A673 (cell line): ENCODE measurements at regions not wholly inside any gene's neighbourhood (a gene's known extent, or its start where the extent isn't known, plus 50 kb on each side); places are given as distances from the start of the nearest gene placed in this dataset.

Source experiments
- BruUV-seq: library from RNA; stranded (reverse); fragments of 400-500 nt; replicated peaks from 2 replicates; lab custom pipeline; 2021; lab: Mats Ljungman, UMichigan
- CTCF ChIA-PET: fragments of 300-600 bp; sonication (Branson Sonifier 250); formaldehyde crosslinking; loops from one replicate; lab custom pipeline; 2022; ENCODE audit warnings: antibody characterized with exemption; lab: Charles Lee
- POLR2A ChIA-PET: fragments of 300-600 bp; sonication (Branson Sonifier 250); formaldehyde crosslinking; loops from one replicate; lab custom pipeline; 2022; ENCODE audit warnings: antibody characterized with exemption; ENCODE audit not compliant: low non-redundant PET; lab: Charles Lee
- DNase-seq: peaks from one replicate; pipeline ENCODE4 v3.0.0-alpha.2; 2015; ENCODE audit warnings: low spot score
- H3K27ac ChIP-seq: fragments of 200-600 bp; sonication (generic); 2 replicates; pipeline ENCODE4 v1.5.1; 2016; ENCODE audit warnings: mixed run types, low read depth, mild to moderate bottlenecking, mixed read lengths, antibody characterized with exemption, low read length; ENCODE audit not compliant: poor library complexity, severe bottlenecking
- H3K27me3 ChIP-seq: fragments of 200-600 bp; sonication (generic); replicated peaks from 2 replicates; pipeline ENCODE4 v1.6.1; 2017; ENCODE audit warnings: mixed run types, low read depth, mild to moderate bottlenecking, mixed read lengths, antibody characterized with exemption, low read length; ENCODE audit not compliant: insufficient read depth, poor library complexity
- H3K36me3 ChIP-seq: fragments of 200-600 bp; sonication (generic); 2 replicates; pipeline ENCODE4 v1.6.1; 2016; ENCODE audit warnings: mixed run types, mild to moderate bottlenecking, mixed read lengths, antibody characterized with exemption, low read length; ENCODE audit not compliant: insufficient read depth, poor library complexity, severe bottlenecking
- H3K4me1 ChIP-seq: fragments of 200-600 bp; sonication (generic); 2 replicates; pipeline ENCODE4 v1.6.1; 2017; ENCODE audit warnings: mixed run types, mild to moderate bottlenecking, mixed read lengths, antibody characterized with exemption, low read length; ENCODE audit not compliant: insufficient read depth, poor library complexity, severe bottlenecking
- H3K4me3 ChIP-seq: fragments of 200-600 bp; sonication (generic); 2 replicates; pipeline ENCODE4 v1.5.1; 2016; ENCODE audit warnings: low read depth, mixed run types, mild to moderate bottlenecking, mixed read lengths, low read length; ENCODE audit not compliant: poor library complexity, severe bottlenecking
- H3K9me3 ChIP-seq: fragments of 200-600 bp; sonication (generic); 2 replicates; pipeline ENCODE4 v1.6.1; 2016; ENCODE audit warnings: mixed run types, low read depth, mild to moderate bottlenecking, mixed read lengths, antibody characterized with exemption, low read length; ENCODE audit not compliant: poor library complexity, severe bottlenecking
- EZH2 ChIP-seq: fragments of 200-600 bp; sonication (generic); IDR thresholded peaks from 2 replicates; pipeline ENCODE4 v1.6.1; 2017; ENCODE audit warnings: borderline replicate concordance, low read depth, mild to moderate bottlenecking, mixed read lengths, antibody characterized with exemption, low read length; ENCODE audit not compliant: poor library complexity, severe bottlenecking
- intact Hi-C: fragments of 100-400 bp; cut with micrococcal nuclease; formaldehyde crosslinking; loops from one replicate; pipeline ENCODE4 v1.10.0; 2022; ENCODE audit not compliant: unreplicated experiment
- TF ChIP-seq, protein P1 (sequence below): fragments of 300-800, 200-600 bp; sonication (generic); conservative IDR thresholded peaks from 2 replicates; pipeline ENCODE4 v1.5.1; 2017; ENCODE audit warnings: low read depth, mild to moderate bottlenecking, antibody characterized with exemption, low read length, moderate library complexity, mixed read lengths

GRCh38 chr3:17941766-17942165 is 199.3 kb upstream of the TBC1D5 start:
- no peaks in the 10 kb centered on the region for H3K4me1 ChIP-seq
- no peaks in the 10 kb centered on the region for H3K36me3 ChIP-seq
- DNase-seq: no peak
- no peak overlapping the region for H3K27ac ChIP-seq
- CTCF ChIA-PET: no interaction called here
- H3K27me3 ChIP-seq: peaks cover 21% of the 10 kb centered on the region
- TF ChIP-seq, protein P1, sequence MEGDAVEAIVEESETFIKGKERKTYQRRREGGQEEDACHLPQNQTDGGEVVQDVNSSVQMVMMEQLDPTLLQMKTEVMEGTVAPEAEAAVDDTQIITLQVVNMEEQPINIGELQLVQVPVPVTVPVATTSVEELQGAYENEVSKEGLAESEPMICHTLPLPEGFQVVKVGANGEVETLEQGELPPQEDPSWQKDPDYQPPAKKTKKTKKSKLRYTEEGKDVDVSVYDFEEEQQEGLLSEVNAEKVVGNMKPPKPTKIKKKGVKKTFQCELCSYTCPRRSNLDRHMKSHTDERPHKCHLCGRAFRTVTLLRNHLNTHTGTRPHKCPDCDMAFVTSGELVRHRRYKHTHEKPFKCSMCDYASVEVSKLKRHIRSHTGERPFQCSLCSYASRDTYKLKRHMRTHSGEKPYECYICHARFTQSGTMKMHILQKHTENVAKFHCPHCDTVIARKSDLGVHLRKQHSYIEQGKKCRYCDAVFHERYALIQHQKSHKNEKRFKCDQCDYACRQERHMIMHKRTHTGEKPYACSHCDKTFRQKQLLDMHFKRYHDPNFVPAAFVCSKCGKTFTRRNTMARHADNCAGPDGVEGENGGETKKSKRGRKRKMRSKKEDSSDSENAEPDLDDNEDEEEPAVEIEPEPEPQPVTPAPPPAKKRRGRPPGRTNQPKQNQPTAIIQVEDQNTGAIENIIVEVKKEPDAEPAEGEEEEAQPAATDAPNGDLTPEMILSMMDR: no peak
- no peak for TF ChIP-seq EZH2
- no TSS peak for BruUV-seq
- POLR2A ChIA-PET: no interaction called here
- no peak overlapping the region for H3K4me3 ChIP-seq
- no peaks in the 10 kb centered on the region for H3K9me3 ChIP-seq
- intact Hi-C loops: no loop called here

GRCh38 chr3:17941152-17941551 is 198.7 kb upstream of the TBC1D5 start:
- H3K4me1 ChIP-seq: no peaks in the 10 kb centered on the region
- peaks cover 27% of the 10 kb centered on the region for H3K27me3 ChIP-seq
- TF ChIP-seq, protein P1: no peak
- no peak for TF ChIP-seq EZH2
- BruUV-seq: no TSS peak
- H3K36me3 ChIP-seq: no peaks in the 10 kb centered on the region
- DNase-seq: no peak
- H3K9me3 ChIP-seq: no peaks in the 10 kb centered on the region
- no peak overlapping the region for H3K27ac ChIP-seq
- POLR2A ChIA-PET: no interaction called here
- intact Hi-C loops: no loop called here
- CTCF ChIA-PET: no interaction called here
- no peak overlapping the region for H3K4me3 ChIP-seq

GRCh38 chr3:17939157-17939556 is 196.7 kb upstream of the TBC1D5 start:
- Histone ChIP-seq H3K36me3 (no peaks in the 10 kb centered on the region), H3K9me3 (no peaks in the 10 kb centered on the region), H3K4me3 (no peak overlapping the region), H3K27me3 (peaks cover 42% of the 10 kb centered on the region), H3K27ac (no peak overlapping the region), H3K4me1 (no peaks in the 10 kb centered on the region)
- ChIA-PET POLR2A (no interaction called here), CTCF (interaction anchor here (1.0 kb wide), 1 partner anchor 294 kb away, joined by 3 read pairs; no protein-coding TSS in a partner anchor)
- intact Hi-C loops: no loop called here
- DNase-seq: no peak
- TF ChIP-seq, protein P1: no peak
- TF ChIP-seq EZH2: no peak
- BruUV-seq: no TSS peak
